ENCODE measurements at regions not wholly inside any gene's neighbourhood (a gene's known extent, or its start where the extent isn't known, plus 50 kb on each side); places are given as distances from the start of the nearest gene placed in this dataset.

- Histone ChIP-seq H3K9ac (ENCODE audit: low read depth in 2 of 2, low read length in 2 of 2) (no peak overlapping the region), H3K36me3 (no peaks in the 10 kb centered on the region), H3K4me1 (no peaks in the 10 kb centered on the region), H3K4me3 (no peak overlapping the region), H3K27ac (no peak overlapping the region), H3K9me3 (no peaks in the 10 kb centered on the region), H3K27me3 (no peaks in the 10 kb centered on the region)
- intact Hi-C loops (cut with DNase I) = no loop called here
- TF ChIP-seq CTCF (IDR thresholded peaks at IDR 0.05) = no peak
- no peak for DNase-seq
Measured at GRCh38 chr3:14275962-14276909, 97.6 kb downstream of the LSM3 start.

- H3K4me1 ChIP-seq = no peaks in the 10 kb centered on the region
- no peak overlapping the region for H3K27ac ChIP-seq
- H3K27me3 ChIP-seq = no peaks in the 10 kb centered on the region
- H3K9me3 ChIP-seq = no peaks in the 10 kb centered on the region
- H3K4me3 ChIP-seq = no peak overlapping the region
- H3K9ac ChIP-seq (ENCODE audit: low read depth in 2 of 2, low read length in 2 of 2) = no peak overlapping the region
- no peak for DNase-seq
- no peak for TF ChIP-seq CTCF (IDR thresholded peaks at IDR 0.05)
- intact Hi-C loops (cut with DNase I) = no loop called here
- no peaks in the 10 kb centered on the region for H3K36me3 ChIP-seq
Measured at GRCh38 chr3:14277557-14277956, 98.9 kb downstream of the LSM3 start.

- H3K9ac ChIP-seq (ENCODE audit: low read depth in 2 of 2, low read length in 2 of 2) = no peak overlapping the region
- no peaks in the 10 kb centered on the region for H3K4me1 ChIP-seq
- no peak overlapping the region for H3K4me3 ChIP-seq
- no peaks in the 10 kb centered on the region for H3K9me3 ChIP-seq
- intact Hi-C loops (cut with DNase I) = no loop called here
- H3K27ac ChIP-seq = no peak overlapping the region
- TF ChIP-seq CTCF (IDR thresholded peaks at IDR 0.05) = no peak
- no peaks in the 10 kb centered on the region for H3K27me3 ChIP-seq
- H3K36me3 ChIP-seq = no peaks in the 10 kb centered on the region
- DNase-seq = no peak
Measured at GRCh38 chr3:14278265-14278798, 99.7 kb downstream of the LSM3 start.

- no peak for DNase-seq
Measured at GRCh38 chr3:14278799-14279625, 100.4 kb downstream of the LSM3 start.

More at GRCh38 chr3:14278799-14279625, 100.4 kb downstream of the LSM3 start:
- no peak overlapping the region for H3K4me3 ChIP-seq
- H3K9ac ChIP-seq (ENCODE audit: low read depth in 2 of 2, low read length in 2 of 2) = no peak overlapping the region
- TF ChIP-seq CTCF (IDR thresholded peaks at IDR 0.05) = no peak
- no peaks in the 10 kb centered on the region for H3K36me3 ChIP-seq
- no peaks in the 10 kb centered on the region for H3K4me1 ChIP-seq
- intact Hi-C loops (cut with DNase I) = no loop called here
- no peaks in the 10 kb centered on the region for H3K9me3 ChIP-seq
- H3K27ac ChIP-seq = no peak overlapping the region
- H3K27me3 ChIP-seq = no peaks in the 10 kb centered on the region

All from colonic mucosa (tissue), 4 donors.